CD4-positive, CD25-positive, alpha-beta regulatory T cell (primary cell): ENCODE measurements at regions not wholly inside any gene's neighbourhood (a gene's known extent, or its start where the extent isn't known, plus 50 kb on each side); places are given as distances from the start of the nearest gene placed in this dataset.

ENCODE experiments used
- ATAC-seq, 2 donors: fragments of 150-1000 bp; cut with Tn5 transposase; one replicate each; pipeline ENCODE4 v1.10.0; 2021; ENCODE audit warnings: low read depth in 2 of 2, moderate number of reproducible peaks in 2 of 2, moderate library complexity in 1 of 2
- DNase-seq, 3 donors: peaks; one replicate each; pipeline versions ENCODE4 v3.0.0 to v3.0.0-alpha.2; 2012 to 2022; ENCODE audit warnings: mixed read lengths in 1 of 3
- H3K27ac ChIP-seq: one replicate; pipeline ENCODE4 v1.7.0; 2013; ENCODE audit warnings: mild to moderate bottlenecking, low read length; ENCODE audit not compliant: insufficient read depth, poor library complexity, severe bottlenecking
- H3K27me3 ChIP-seq: one replicate; pipeline ENCODE4 v1.7.0; 2013; ENCODE audit warnings: low read length; ENCODE audit not compliant: control insufficient read depth, insufficient read depth
- H3K36me3 ChIP-seq: one replicate; pipeline ENCODE4 v1.7.0; 2013; ENCODE audit warnings: mild to moderate bottlenecking, low read length, moderate library complexity; ENCODE audit not compliant: control insufficient read depth, insufficient read depth
- H3K4me1 ChIP-seq: 2 replicates; pipeline ENCODE4 v1.7.0; 2013; ENCODE audit warnings: mild to moderate bottlenecking, low read length; ENCODE audit not compliant: insufficient read depth, control insufficient read depth, poor library complexity, severe bottlenecking
- H3K4me3 ChIP-seq: one replicate; pipeline ENCODE4 v1.7.0; 2013; ENCODE audit warnings: low read depth, mild to moderate bottlenecking, low read length, moderate library complexity
- H3K9me3 ChIP-seq, 2 experiments: 1 replicate in 1 of 2; 2 replicates in 1 of 2; pipeline ENCODE4 v1.7.0; 2013; ENCODE audit warnings: low read length in 2 of 2, mild to moderate bottlenecking in 1 of 2, moderate library complexity in 1 of 2; ENCODE audit not compliant: control insufficient read depth in 2 of 2
- H3K27ac Mint-ChIP-seq, 3 donors: one replicate each; pipeline ENCODE4 v1.8.0; 2020 to 2022; ENCODE audit warnings: mild to moderate bottlenecking in 3 of 3, mixed read lengths in 3 of 3, moderate library complexity in 2 of 3
- H3K27me3 Mint-ChIP-seq: one replicate; pipeline ENCODE4 v1.8.0; 2022; ENCODE audit warnings: mild to moderate bottlenecking, mixed read lengths
- H3K36me3 Mint-ChIP-seq: one replicate; pipeline ENCODE4 v1.8.0; 2020; ENCODE audit warnings: mixed read lengths
- H3K4me1 Mint-ChIP-seq, 4 donors: one replicate each; pipeline ENCODE4 v1.8.0; 2020 to 2022; ENCODE audit warnings: mixed read lengths in 4 of 4, mild to moderate bottlenecking in 1 of 4
- H3K4me3 Mint-ChIP-seq, 4 donors: one replicate each; pipeline ENCODE4 v1.8.0; 2020 to 2022; ENCODE audit warnings: mild to moderate bottlenecking in 4 of 4, mixed read lengths in 4 of 4, moderate library complexity in 3 of 4
- H3K9me3 Mint-ChIP-seq, 7 donors: one replicate each; pipeline ENCODE4 v1.8.0; 2020 to 2022; ENCODE audit warnings: mixed read lengths in 7 of 7, mild to moderate bottlenecking in 3 of 7, moderate library complexity in 2 of 7

- no peaks in the 10 kb centered on the region for H3K4me1 ChIP-seq
- Mint-ChIP-seq H3K36me3 (no peaks in the 10 kb centered on the region), H3K27ac (no peak overlapping the region), H3K4me3 (no peak overlapping the region), H3K9me3 (peaks cover 0 to 1% (median 0%) of the 10 kb centered on the region in 7 donors), H3K4me1 (no peaks in the 10 kb centered on the region), H3K27me3 (no peaks in the 10 kb centered on the region)
- H3K36me3 ChIP-seq, result no peaks in the 10 kb centered on the region
- no peak for DNase-seq
- no peak for ATAC-seq
- no peak overlapping the region for H3K4me3 ChIP-seq
- no peaks in the 10 kb centered on the region for H3K27me3 ChIP-seq
- H3K27ac ChIP-seq, result no peak overlapping the region
- no peaks in the 10 kb centered on the region for H3K9me3 ChIP-seq
These were observed 126.0 kb upstream of the THSD7A start for GRCh38 chr7:11957956-11958355.

GRCh38 chr7:11959121-11959520 is 127.1 kb upstream of the THSD7A start:
- Mint-ChIP-seq H3K36me3 (no peaks in the 10 kb centered on the region), H3K27me3 (no peaks in the 10 kb centered on the region), H3K4me1 (no peaks in the 10 kb centered on the region), H3K27ac (no peak overlapping the region), H3K9me3 (peaks cover 0 to 2% (median 0%) of the 10 kb centered on the region in 7 donors), H3K4me3 (no peak overlapping the region)
- Histone ChIP-seq H3K4me1 (no peaks in the 10 kb centered on the region), H3K27me3 (no peaks in the 10 kb centered on the region), H3K9me3 (no peaks in the 10 kb centered on the region), H3K4me3 (no peak overlapping the region), H3K36me3 (no peaks in the 10 kb centered on the region), H3K27ac (no peak overlapping the region)
- DNase-seq, result no peak
- ATAC-seq, result no peak

- H3K4me3 Mint-ChIP-seq, result no peak overlapping the region
- H3K4me1 Mint-ChIP-seq, result no peaks in the 10 kb centered on the region
- Histone ChIP-seq H3K36me3 (no peaks in the 10 kb centered on the region), H3K4me1 (no peaks in the 10 kb centered on the region), H3K9me3 (no peaks in the 10 kb centered on the region), H3K27me3 (no peaks in the 10 kb centered on the region), H3K4me3 (no peak overlapping the region), H3K27ac (no peak overlapping the region)
- no peak for DNase-seq
- H3K27me3 Mint-ChIP-seq, result no peaks in the 10 kb centered on the region
- ATAC-seq, result no peak
- H3K27ac Mint-ChIP-seq, result no peak overlapping the region
- no peaks in the 10 kb centered on the region for H3K36me3 Mint-ChIP-seq
- peaks cover 0 to 2% (median 0%) of the 10 kb centered on the region in 7 donors for H3K9me3 Mint-ChIP-seq
These were observed 128.6 kb upstream of the THSD7A start for GRCh38 chr7:11960621-11961020.

- Histone ChIP-seq H3K36me3 (no peaks in the 10 kb centered on the region), H3K27ac (no peak overlapping the region), H3K27me3 (no peaks in the 10 kb centered on the region), H3K9me3 (no peaks in the 10 kb centered on the region), H3K4me1 (no peaks in the 10 kb centered on the region), H3K4me3 (no peak overlapping the region)
- Mint-ChIP-seq H3K9me3 (peaks cover 0 to 22% (median 6%) of the 10 kb centered on the region in 7 donors), H3K36me3 (no peaks in the 10 kb centered on the region), H3K4me1 (no peaks in the 10 kb centered on the region), H3K27ac (no peak overlapping the region), H3K4me3 (no peak overlapping the region), H3K27me3 (no peaks in the 10 kb centered on the region)
- DNase-seq (no peak), ATAC-seq (no peak)
These were observed 137.6 kb upstream of the THSD7A start for GRCh38 chr7:11969643-11970042.

- H3K27ac ChIP-seq, result no peak overlapping the region
- H3K4me1 ChIP-seq, result no peaks in the 10 kb centered on the region
- no peak overlapping the region for H3K4me3 ChIP-seq
- Mint-ChIP-seq H3K27me3 (no peaks in the 10 kb centered on the region), H3K4me3 (no peak overlapping the region), H3K4me1 (no peaks in the 10 kb centered on the region), H3K36me3 (no peaks in the 10 kb centered on the region), H3K9me3 (peaks cover 0 to 25% (median 6%) of the 10 kb centered on the region in 7 donors), H3K27ac (no peak overlapping the region)
- no peak for ATAC-seq
- no peaks in the 10 kb centered on the region for H3K9me3 ChIP-seq
- no peak for DNase-seq
- no peaks in the 10 kb centered on the region for H3K27me3 ChIP-seq
- no peaks in the 10 kb centered on the region for H3K36me3 ChIP-seq
These were observed 138.1 kb upstream of the THSD7A start for GRCh38 chr7:11970132-11970531.

- peaks cover 0 to 1% of the 10 kb centered on the region in 2 experiments for H3K9me3 ChIP-seq
- no peak for ATAC-seq
- no peak overlapping the region for H3K27ac ChIP-seq
- Mint-ChIP-seq H3K9me3 (peaks cover 0 to 20% (median 8%) of the 10 kb centered on the region in 7 donors), H3K27me3 (no peaks in the 10 kb centered on the region), H3K27ac (no peak overlapping the region), H3K4me1 (no peaks in the 10 kb centered on the region), H3K36me3 (no peaks in the 10 kb centered on the region), H3K4me3 (no peak overlapping the region)
- no peak overlapping the region for H3K4me3 ChIP-seq
- H3K4me1 ChIP-seq, result no peaks in the 10 kb centered on the region
- no peaks in the 10 kb centered on the region for H3K36me3 ChIP-seq
- H3K27me3 ChIP-seq, result no peaks in the 10 kb centered on the region
- DNase-seq, result no peak
These were observed 153.4 kb upstream of the THSD7A start for GRCh38 chr7:11985376-11985775.

GRCh38 chr7:11985971-11986370 is 154.0 kb upstream of the THSD7A start:
- peaks cover 0 to 20% (median 8%) of the 10 kb centered on the region in 7 donors for H3K9me3 Mint-ChIP-seq
- no peaks in the 10 kb centered on the region for H3K36me3 Mint-ChIP-seq

GRCh38 chr7:11988186-11988585 is 156.2 kb upstream of the THSD7A start:
- Histone ChIP-seq H3K27me3 (no peaks in the 10 kb centered on the region), H3K27ac (no peak overlapping the region), H3K4me1 (no peaks in the 10 kb centered on the region), H3K9me3 (no peaks in the 10 kb centered on the region), H3K36me3 (no peaks in the 10 kb centered on the region), H3K4me3 (no peak overlapping the region)
- Mint-ChIP-seq H3K4me1 (no peaks in the 10 kb centered on the region), H3K36me3 (no peaks in the 10 kb centered on the region), H3K9me3 (peaks cover 0 to 6% (median 2%) of the 10 kb centered on the region in 7 donors), H3K27me3 (no peaks in the 10 kb centered on the region), H3K4me3 (no peak overlapping the region), H3K27ac (no peak overlapping the region)
- DNase-seq, result no peak
- ATAC-seq, result no peak

More at GRCh38 chr7:11985971-11986370, 154.0 kb upstream of the THSD7A start:
- DNase-seq, result no peak
- H3K27ac ChIP-seq, result no peak overlapping the region
- no peak for ATAC-seq
- no peaks in the 10 kb centered on the region for H3K27me3 ChIP-seq
- Mint-ChIP-seq H3K4me3 (no peak overlapping the region), H3K4me1 (no peaks in the 10 kb centered on the region), H3K27ac (no peak overlapping the region), H3K27me3 (no peaks in the 10 kb centered on the region)
- no peaks in the 10 kb centered on the region for H3K36me3 ChIP-seq
- H3K4me3 ChIP-seq, result no peak overlapping the region
- peaks cover 0 to 1% of the 10 kb centered on the region in 2 experiments for H3K9me3 ChIP-seq
- no peaks in the 10 kb centered on the region for H3K4me1 ChIP-seq
